Naive thymus-derived CD4-positive, alpha-beta T cell (primary cell): ENCODE measurements at regions not wholly inside any gene's neighbourhood (a gene's known extent, or its start where the extent isn't known, plus 50 kb on each side); places are given as distances from the start of the nearest gene placed in this dataset.

Experiments used
- ATAC-seq: fragments of 150-1000 bp; cut with Tn5 transposase; 2 replicates; pipeline ENCODE4 v1.10.0; 2021; ENCODE audit warnings: mild to moderate bottlenecking, moderate library complexity
- CTCF ChIA-PET: fragments of 350-600 bp; sonication (Branson Sonifier 250); formaldehyde crosslinking; loops from one replicate; lab custom pipeline; 2021; ENCODE audit warnings: antibody characterized with exemption; lab: Charles Lee
- POLR2A ChIA-PET: fragments of 350-600 bp; sonication (Branson Sonifier 250); formaldehyde crosslinking; loops from one replicate; lab custom pipeline; 2021; ENCODE audit warnings: antibody characterized with exemption, inconsistent platforms; lab: Charles Lee
- DNase-seq, 9 donors: peaks; one replicate each; pipeline versions ENCODE4 v3.0.0 to v3.0.0-alpha.2; 2020 to 2022; ENCODE audit warnings: mixed read lengths in 1 of 9
- H3K27ac ChIP-seq: one replicate; pipeline ENCODE4 v1.7.0; 2013; ENCODE audit warnings: mild to moderate bottlenecking, low read depth, low read length, moderate library complexity
- H3K27me3 ChIP-seq, 2 donors: one replicate each; pipeline ENCODE4 v1.7.0; 2013; ENCODE audit warnings: low read length in 2 of 2, mild to moderate bottlenecking in 2 of 2, moderate library complexity in 2 of 2; ENCODE audit not compliant: control insufficient read depth in 2 of 2, insufficient read depth in 2 of 2
- H3K36me3 ChIP-seq, 3 experiments: 1 replicate in 2 of 3; 2 replicates in 1 of 3; pipeline ENCODE4 v1.7.0; 2013; ENCODE audit warnings: low read length in 3 of 3, mild to moderate bottlenecking in 3 of 3, moderate library complexity in 1 of 3; ENCODE audit not compliant: insufficient read depth in 3 of 3, control insufficient read depth in 2 of 3
- H3K4me1 ChIP-seq, 2 donors: one replicate each; pipeline ENCODE4 v1.7.0; 2013; ENCODE audit warnings: low read length in 2 of 2, mild to moderate bottlenecking in 2 of 2, moderate library complexity in 1 of 2; ENCODE audit not compliant: control insufficient read depth in 2 of 2, insufficient read depth in 2 of 2
- H3K4me3 ChIP-seq: 2 replicates; pipeline ENCODE4 v1.7.0; 2013; ENCODE audit warnings: mild to moderate bottlenecking, low read length
- H3K9me3 ChIP-seq, 3 experiments: 1 replicate in 2 of 3; 2 replicates in 1 of 3; pipeline ENCODE4 v1.7.0; 2013; ENCODE audit warnings: low read length in 3 of 3; ENCODE audit not compliant: control insufficient read depth in 2 of 3
- H3K27ac Mint-ChIP-seq, 9 donors: one replicate each; pipeline ENCODE4 v1.8.0; 2020 to 2022; ENCODE audit warnings: mixed read lengths in 9 of 9, mild to moderate bottlenecking in 8 of 9, moderate library complexity in 5 of 9, inconsistent platforms in 2 of 9
- H3K27me3 Mint-ChIP-seq, 5 donors: one replicate each; pipeline ENCODE4 v1.8.0; 2021 to 2022; ENCODE audit warnings: mixed read lengths in 5 of 5, mild to moderate bottlenecking in 1 of 5
- H3K36me3 Mint-ChIP-seq, 5 donors: one replicate each; pipeline ENCODE4 v1.8.0; 2020 to 2022; ENCODE audit warnings: mixed read lengths in 5 of 5, mild to moderate bottlenecking in 3 of 5, inconsistent platforms in 1 of 5
- H3K4me1 Mint-ChIP-seq, 7 donors: one replicate each; pipeline ENCODE4 v1.8.0; 2020 to 2022; ENCODE audit warnings: mixed read lengths in 7 of 7, mild to moderate bottlenecking in 3 of 7, inconsistent platforms in 1 of 7
- H3K4me3 Mint-ChIP-seq, 10 donors: one replicate each; pipeline ENCODE4 v1.8.0; 2020 to 2022; ENCODE audit warnings: mild to moderate bottlenecking in 10 of 10, mixed read lengths in 10 of 10, moderate library complexity in 6 of 10, inconsistent platforms in 2 of 10
- H3K9me3 Mint-ChIP-seq, 11 donors: one replicate each; pipeline ENCODE4 v1.8.0; 2020 to 2022; ENCODE audit warnings: mixed read lengths in 11 of 11, mild to moderate bottlenecking in 4 of 11, inconsistent platforms in 1 of 11, moderate library complexity in 1 of 11
- intact Hi-C, 2 donors: fragments of 100-400 bp; cut with micrococcal nuclease; formaldehyde crosslinking; loops; one replicate each; pipeline ENCODE4 v1.15.1; 2023

DNA sequence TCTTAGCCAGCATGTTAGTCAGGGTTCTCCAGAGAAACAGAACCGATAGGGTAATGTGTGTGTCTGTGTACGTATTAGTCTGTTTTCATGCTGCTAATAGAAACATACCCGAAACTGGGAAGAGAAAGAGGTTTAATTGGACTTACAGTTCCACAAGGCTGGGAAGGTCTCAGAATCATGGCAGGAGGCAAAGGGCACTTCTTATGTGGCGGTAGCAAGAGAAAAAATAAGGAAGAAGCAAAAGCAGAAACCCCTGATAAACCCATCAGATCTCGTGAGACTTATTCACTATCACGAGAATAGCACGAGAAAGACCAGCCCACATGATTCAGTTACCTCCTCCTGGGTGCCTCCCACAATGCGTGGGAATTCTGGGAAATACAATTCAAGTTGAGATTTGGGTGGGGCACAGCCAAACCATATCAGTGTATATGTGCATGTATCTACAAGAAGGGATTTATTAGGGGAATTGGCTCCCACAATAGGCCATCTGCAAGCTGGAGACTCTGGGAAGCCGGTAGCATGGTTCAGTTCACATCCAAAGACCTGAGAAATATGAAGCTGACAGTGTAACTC lies 173.7 kb upstream of the NECTIN1 start:
- Histone ChIP-seq H3K4me3 (no peak overlapping the region), H3K27me3 (no peaks in the 10 kb centered on the region), H3K27ac (no peak overlapping the region), H3K36me3 (no peaks in the 10 kb centered on the region), H3K9me3 (no peaks in the 10 kb centered on the region), H3K4me1 (no peaks in the 10 kb centered on the region)
- ChIA-PET POLR2A (no interaction called here), CTCF (no interaction called here)
- no peak overlapping the region for H3K4me3 Mint-ChIP-seq
- intact Hi-C loops: no loop called here
- H3K36me3 Mint-ChIP-seq: no peaks in the 10 kb centered on the region
- no peak overlapping the region for H3K27ac Mint-ChIP-seq
- H3K4me1 Mint-ChIP-seq: no peaks in the 10 kb centered on the region
- ATAC-seq: no peak
- peaks cover 0 to 27% (median 5%) of the 10 kb centered on the region in 5 donors for H3K27me3 Mint-ChIP-seq
- no peak for DNase-seq
- H3K9me3 Mint-ChIP-seq: peaks cover 0 to 2% (median 0%) of the 10 kb centered on the region in 11 donors

DNA sequence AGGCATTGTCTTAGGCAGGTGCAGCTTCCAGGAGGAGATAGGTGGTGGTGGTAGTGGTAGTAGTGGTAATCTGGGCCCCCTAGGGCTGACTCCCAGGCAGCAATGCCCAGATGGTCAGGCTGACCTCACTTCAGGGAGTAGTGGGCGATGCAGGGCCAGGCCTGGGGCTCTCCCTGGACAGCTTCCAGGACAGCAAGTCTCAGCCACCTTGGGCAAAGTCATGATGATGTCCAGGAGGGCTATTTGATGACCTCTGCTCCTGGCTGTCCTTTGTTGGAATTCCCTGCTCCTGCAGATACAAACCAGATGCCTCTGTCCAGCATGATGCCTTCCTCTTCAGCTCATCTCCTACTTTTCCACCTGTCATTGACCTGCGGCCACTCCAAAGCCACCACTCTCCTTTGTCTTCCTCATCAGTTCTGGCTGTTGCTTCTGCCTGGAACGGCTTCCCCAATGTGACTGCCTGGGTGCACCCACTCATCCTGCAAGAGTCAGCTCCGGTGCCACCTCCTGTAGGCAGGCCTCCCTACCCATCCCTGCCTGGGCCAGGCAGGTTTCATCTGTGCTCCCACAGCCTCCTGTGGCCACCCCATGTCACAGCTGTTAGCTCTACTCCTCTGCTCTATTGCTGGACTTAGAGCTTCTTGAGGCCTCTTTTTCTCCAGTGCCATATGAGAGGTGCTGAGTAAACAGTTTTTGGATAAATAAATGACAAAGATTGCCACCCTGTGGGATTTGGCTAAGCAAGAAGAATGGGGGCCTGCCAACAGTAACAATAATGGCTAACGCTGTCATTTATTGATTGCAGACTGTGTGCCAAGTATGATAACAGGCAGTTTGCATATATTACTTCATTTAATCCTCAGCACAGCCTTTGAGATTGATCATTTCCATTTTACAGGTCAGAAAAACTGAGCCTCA lies 172.9 kb upstream of the NECTIN1 start:
- no peak overlapping the region for H3K27ac ChIP-seq
- H3K4me3 Mint-ChIP-seq: no peak overlapping the region
- ATAC-seq (no peak), DNase-seq (no peak)
- H3K36me3 Mint-ChIP-seq: no peaks in the 10 kb centered on the region
- intact Hi-C loops: no loop called here
- peaks cover 0 to 3% (median 0%) of the 10 kb centered on the region in 7 donors for H3K4me1 Mint-ChIP-seq
- H3K27me3 Mint-ChIP-seq: peaks cover 0 to 22% (median 4%) of the 10 kb centered on the region in 5 donors
- H3K4me1 ChIP-seq: no peaks in the 10 kb centered on the region
- H3K27me3 ChIP-seq: no peaks in the 10 kb centered on the region
- H3K4me3 ChIP-seq: no peak overlapping the region
- peaks cover 0 to 2% (median 0%) of the 10 kb centered on the region in 11 donors for H3K9me3 Mint-ChIP-seq
- H3K27ac Mint-ChIP-seq: no peak overlapping the region
- no peaks in the 10 kb centered on the region for H3K36me3 ChIP-seq
- POLR2A ChIA-PET: no interaction called here
- CTCF ChIA-PET: no interaction called here
- no peaks in the 10 kb centered on the region for H3K9me3 ChIP-seq

DNA sequence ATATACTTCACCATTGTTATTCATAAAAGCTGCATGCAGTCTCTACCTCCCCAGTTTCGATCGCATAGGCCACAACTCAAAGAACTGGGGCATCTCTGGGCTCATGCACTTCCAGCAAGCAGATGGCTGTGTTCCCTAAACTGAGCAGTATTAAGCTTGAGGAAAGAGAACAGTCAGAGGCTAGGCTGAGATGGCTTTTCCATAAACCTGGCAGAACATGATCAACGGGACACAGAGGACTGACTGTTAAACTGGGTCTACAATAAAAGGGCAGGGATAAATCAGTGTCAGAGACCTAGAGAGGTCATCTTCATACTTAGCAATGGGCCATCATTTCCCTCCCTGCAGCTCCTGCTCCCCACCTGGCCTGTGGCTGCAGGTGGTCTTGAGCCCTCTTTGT lies 171.0 kb upstream of the NECTIN1 start:
- H3K36me3 ChIP-seq: no peaks in the 10 kb centered on the region
- Mint-ChIP-seq H3K36me3 (no peaks in the 10 kb centered on the region), H3K27me3 (peaks cover 0 to 12% (median 4%) of the 10 kb centered on the region in 5 donors), H3K27ac (no peak overlapping the region), H3K9me3 (no peaks in the 10 kb centered on the region), H3K4me1 (peaks cover 0 to 9% (median 0%) of the 10 kb centered on the region in 7 donors), H3K4me3 (no peak overlapping the region)
- no peaks in the 10 kb centered on the region for H3K9me3 ChIP-seq
- no peak overlapping the region for H3K27ac ChIP-seq
- no peaks in the 10 kb centered on the region for H3K27me3 ChIP-seq
- DNase-seq (no peak), ATAC-seq (no peak)
- ChIA-PET POLR2A (no interaction called here), CTCF (no interaction called here)
- H3K4me3 ChIP-seq: no peak overlapping the region
- H3K4me1 ChIP-seq: no peaks in the 10 kb centered on the region
- intact Hi-C loops: no loop called here

DNA sequence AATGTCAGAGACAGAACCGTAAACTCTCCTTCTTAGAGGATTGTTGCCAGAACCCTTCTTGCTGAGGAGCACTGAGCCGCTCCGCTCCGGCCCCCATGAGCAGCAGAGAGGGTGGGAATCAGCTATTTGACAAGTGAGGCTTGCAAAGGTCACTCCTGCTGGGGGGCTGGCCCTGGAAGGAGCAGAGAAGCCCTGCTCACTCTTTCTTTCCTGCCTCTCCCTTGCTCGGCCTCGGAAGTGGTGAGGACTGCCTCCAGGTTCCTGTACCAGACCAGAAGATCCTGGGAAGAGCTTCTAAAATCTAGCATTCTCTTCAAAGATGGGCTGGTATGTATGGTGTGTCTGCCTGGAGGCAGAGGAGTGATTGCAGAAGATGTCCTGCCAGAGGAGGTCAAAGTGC lies 168.6 kb upstream of the NECTIN1 start:
- no peaks in the 10 kb centered on the region for H3K27me3 ChIP-seq
- no peak overlapping the region for H3K27ac ChIP-seq
- DNase-seq (no peak), ATAC-seq (no peak)
- H3K36me3 Mint-ChIP-seq: no peaks in the 10 kb centered on the region
- H3K4me3 ChIP-seq: no peak overlapping the region
- H3K36me3 ChIP-seq: no peaks in the 10 kb centered on the region
- H3K4me3 Mint-ChIP-seq: no peak overlapping the region
- H3K27ac Mint-ChIP-seq: no peak overlapping the region
- peaks cover 0 to 5% (median 4%) of the 10 kb centered on the region in 5 donors for H3K27me3 Mint-ChIP-seq
- intact Hi-C loops: no loop called here
- H3K4me1 Mint-ChIP-seq: peaks cover 0 to 9% (median 0%) of the 10 kb centered on the region in 7 donors
- H3K9me3 Mint-ChIP-seq: no peaks in the 10 kb centered on the region
- CTCF ChIA-PET: interaction anchor here (0.7 kb wide), 1 partner anchor 40 kb away, joined by 4 read pairs; no protein-coding TSS in a partner anchor
- POLR2A ChIA-PET: no interaction called here
- H3K9me3 ChIP-seq: no peaks in the 10 kb centered on the region
- H3K4me1 ChIP-seq: no peaks in the 10 kb centered on the region

DNA sequence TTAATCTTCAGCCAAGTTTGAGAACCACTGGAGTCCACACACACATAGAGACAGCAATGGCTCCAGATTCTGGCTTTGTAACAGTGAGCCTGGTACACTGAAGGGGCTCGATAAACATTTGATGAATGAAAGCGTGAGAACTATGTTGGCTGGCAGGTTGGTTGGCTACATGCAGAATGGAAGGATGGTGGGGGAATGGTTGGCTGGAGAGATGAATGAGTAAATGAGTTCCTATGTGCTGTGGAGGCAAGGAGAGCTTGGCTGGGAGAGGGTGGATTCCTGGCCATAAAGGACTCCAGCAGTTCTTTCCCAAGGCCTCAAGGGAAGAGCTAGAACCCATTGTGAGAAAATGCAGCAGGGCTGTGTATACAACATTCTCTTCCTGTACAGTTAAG lies 168.0 kb upstream of the NECTIN1 start:
- Mint-ChIP-seq H3K9me3 (no peaks in the 10 kb centered on the region), H3K36me3 (no peaks in the 10 kb centered on the region), H3K4me1 (peaks cover 0 to 9% (median 0%) of the 10 kb centered on the region in 7 donors), H3K27me3 (peaks cover 0 to 6% (median 5%) of the 10 kb centered on the region in 5 donors), H3K27ac (no peak overlapping the region), H3K4me3 (no peak overlapping the region)
- POLR2A ChIA-PET: no interaction called here
- no peaks in the 10 kb centered on the region for H3K27me3 ChIP-seq
- CTCF ChIA-PET: no interaction called here
- H3K36me3 ChIP-seq: no peaks in the 10 kb centered on the region
- H3K4me3 ChIP-seq: no peak overlapping the region
- no peak overlapping the region for H3K27ac ChIP-seq
- no peaks in the 10 kb centered on the region for H3K9me3 ChIP-seq
- intact Hi-C loops: no loop called here
- DNase-seq (no peak), ATAC-seq (no peak)
- no peaks in the 10 kb centered on the region for H3K4me1 ChIP-seq

DNA sequence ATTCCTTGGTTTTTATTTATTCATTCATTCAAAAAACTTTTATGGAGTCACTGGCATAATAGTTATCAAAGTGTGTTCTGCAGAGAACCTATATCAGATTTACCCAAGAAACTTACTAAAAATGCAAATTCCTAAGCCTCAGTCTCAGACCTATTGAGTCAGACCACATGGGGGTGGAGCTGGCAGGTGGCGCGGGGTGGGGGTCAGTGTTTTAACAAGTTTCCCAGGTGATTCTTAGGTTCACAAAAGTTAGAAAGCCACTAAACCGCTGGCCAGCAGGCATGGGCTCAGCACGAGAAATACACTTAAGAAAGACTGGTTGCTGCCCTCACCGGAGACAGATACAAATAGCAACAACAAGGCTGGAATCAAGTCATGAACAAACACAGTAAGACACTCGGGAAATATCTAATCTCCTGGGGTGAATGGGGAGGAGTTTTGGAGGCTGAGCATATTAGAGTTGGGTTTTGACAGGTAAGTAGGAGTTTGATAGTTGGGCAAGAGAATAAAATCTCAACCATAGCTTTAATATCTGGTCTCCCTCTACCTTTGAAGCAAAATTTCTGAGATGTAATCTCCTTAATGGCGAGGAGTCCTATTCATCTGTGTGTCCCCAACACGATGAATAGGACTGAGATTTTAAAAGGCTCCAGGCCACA lies 167.5 kb upstream of the NECTIN1 start:
- Histone ChIP-seq H3K27ac (no peak overlapping the region), H3K36me3 (no peaks in the 10 kb centered on the region), H3K9me3 (no peaks in the 10 kb centered on the region), H3K4me1 (no peaks in the 10 kb centered on the region), H3K27me3 (no peaks in the 10 kb centered on the region), H3K4me3 (no peak overlapping the region)
- CTCF ChIA-PET: no interaction called here
- POLR2A ChIA-PET: no interaction called here
- Mint-ChIP-seq H3K9me3 (no peaks in the 10 kb centered on the region), H3K27me3 (peaks cover 0 to 10% (median 5%) of the 10 kb centered on the region in 5 donors), H3K27ac (no peak overlapping the region), H3K4me3 (no peak overlapping the region), H3K4me1 (peaks cover 0 to 9% (median 0%) of the 10 kb centered on the region in 7 donors), H3K36me3 (no peaks in the 10 kb centered on the region)
- intact Hi-C loops: no loop called here
- DNase-seq: no peak
- no peak for ATAC-seq
